ENCODE measurements at regions not wholly inside any gene's neighbourhood (a gene's known extent, or its start where the extent isn't known, plus 50 kb on each side); places are given as distances from the start of the nearest gene placed in this dataset.
"Not testable (repeated sequence)": the region's sequence is repeated elsewhere in the genome, so short reads cannot be mapped to it uniquely, and the experiment has no call there.

DNA sequence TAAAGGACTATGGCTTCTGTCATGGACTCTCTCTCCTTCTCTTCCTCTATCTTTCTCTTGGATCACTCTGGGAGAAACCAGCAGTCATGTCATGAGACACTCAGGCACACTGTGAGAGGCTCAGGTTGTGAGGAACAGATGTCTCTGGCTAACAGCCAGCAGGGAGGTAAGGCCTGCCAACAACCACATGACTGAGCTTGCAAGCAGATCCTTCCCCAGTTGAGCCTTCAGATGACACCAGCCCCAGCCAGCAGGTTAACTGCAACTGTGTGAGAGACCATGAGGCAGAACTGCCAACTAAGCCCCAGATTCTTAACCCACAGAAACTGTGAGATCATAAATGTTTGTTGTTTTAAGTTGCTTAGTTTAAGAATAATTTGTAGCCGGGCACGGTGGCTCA is 90.6 kb downstream of the VCPKMT start:
- peaks cover 0 to 26% (median 7%) of the 10 kb centered on the region in 3 donors for H3K4me1 ChIP-seq
- H3K36me3 ChIP-seq = no peaks in the 10 kb centered on the region
- no peak for DNase-seq
- no peak overlapping the region for H3K4me3 ChIP-seq
- H3K9me3 ChIP-seq = peaks cover 0 to 13% (median 8%) of the 10 kb centered on the region in 3 donors
- TF ChIP-seq, protein P1, sequence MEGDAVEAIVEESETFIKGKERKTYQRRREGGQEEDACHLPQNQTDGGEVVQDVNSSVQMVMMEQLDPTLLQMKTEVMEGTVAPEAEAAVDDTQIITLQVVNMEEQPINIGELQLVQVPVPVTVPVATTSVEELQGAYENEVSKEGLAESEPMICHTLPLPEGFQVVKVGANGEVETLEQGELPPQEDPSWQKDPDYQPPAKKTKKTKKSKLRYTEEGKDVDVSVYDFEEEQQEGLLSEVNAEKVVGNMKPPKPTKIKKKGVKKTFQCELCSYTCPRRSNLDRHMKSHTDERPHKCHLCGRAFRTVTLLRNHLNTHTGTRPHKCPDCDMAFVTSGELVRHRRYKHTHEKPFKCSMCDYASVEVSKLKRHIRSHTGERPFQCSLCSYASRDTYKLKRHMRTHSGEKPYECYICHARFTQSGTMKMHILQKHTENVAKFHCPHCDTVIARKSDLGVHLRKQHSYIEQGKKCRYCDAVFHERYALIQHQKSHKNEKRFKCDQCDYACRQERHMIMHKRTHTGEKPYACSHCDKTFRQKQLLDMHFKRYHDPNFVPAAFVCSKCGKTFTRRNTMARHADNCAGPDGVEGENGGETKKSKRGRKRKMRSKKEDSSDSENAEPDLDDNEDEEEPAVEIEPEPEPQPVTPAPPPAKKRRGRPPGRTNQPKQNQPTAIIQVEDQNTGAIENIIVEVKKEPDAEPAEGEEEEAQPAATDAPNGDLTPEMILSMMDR (IDR thresholded peaks at IDR 0.05) = no peak
- no peak for TF ChIP-seq POLR2A (IDR thresholded peaks at IDR 0.05)
- no peak overlapping the region for H3K27ac ChIP-seq
- WGBS, 2 donors = 80 to 83% methylated on average over 2 of the region's 2 CpGs
- intact Hi-C loops (cut with DNase I) = no loop called here
- no peaks in the 10 kb centered on the region for H3K27me3 ChIP-seq

DNA sequence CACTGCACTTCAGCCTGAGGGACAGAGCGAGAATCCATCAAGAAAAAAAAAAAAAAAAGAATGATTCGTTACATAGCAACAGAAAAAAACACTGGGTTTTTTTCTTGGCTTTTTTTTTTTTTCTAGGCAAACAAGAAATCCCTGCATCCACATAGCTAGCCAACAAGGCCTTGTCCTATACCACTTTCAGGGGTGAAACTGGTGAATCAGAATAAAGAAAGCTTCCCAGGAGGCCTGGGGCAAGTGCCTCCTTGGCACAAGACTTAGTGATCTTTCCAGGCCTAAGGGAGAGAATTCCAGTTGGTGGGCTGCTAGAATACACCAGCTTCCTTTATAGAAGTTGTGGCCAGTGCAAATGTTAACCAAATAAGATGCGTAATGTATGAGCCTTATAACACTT is 90.0 kb downstream of the VCPKMT start:
- TF ChIP-seq, protein P1 (IDR thresholded peaks at IDR 0.05) = no peak
- TF ChIP-seq POLR2A (IDR thresholded peaks at IDR 0.05) = no peak
- 73 to 92% methylated on average over 3 of the region's 3 CpGs for WGBS, 2 donors
- Histone ChIP-seq H3K36me3 (no peaks in the 10 kb centered on the region), H3K4me1 (peaks cover 0 to 26% (median 7%) of the 10 kb centered on the region in 3 donors), H3K9me3 (peaks cover 0 to 13% (median 8%) of the 10 kb centered on the region in 3 donors), H3K27ac (no peak overlapping the region), H3K27me3 (no peaks in the 10 kb centered on the region), H3K4me3 (no peak overlapping the region)
- intact Hi-C loops (cut with DNase I) = no loop called here
- DNase-seq = no peak

DNA sequence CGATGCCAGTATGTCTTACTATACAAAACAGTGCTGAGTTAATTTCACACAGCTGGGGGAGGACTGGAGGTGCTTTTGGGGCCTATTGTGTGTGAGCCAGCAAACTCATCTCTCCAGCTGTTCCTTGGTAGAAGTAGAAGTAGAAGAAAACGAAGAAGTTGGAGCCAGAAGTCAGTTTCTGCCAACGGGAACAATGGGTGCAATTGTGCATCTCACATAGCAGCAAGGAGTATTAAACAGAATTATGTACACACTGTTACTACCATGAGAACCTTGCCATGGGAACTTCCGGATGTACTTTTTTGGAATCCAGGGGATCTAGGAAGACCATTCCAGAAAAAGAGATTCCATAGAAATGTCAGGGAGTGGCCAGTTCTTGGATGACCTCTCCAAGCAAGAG is 88.6 kb downstream of the VCPKMT start:
- intact Hi-C loops (cut with DNase I) = no loop called here
- peaks cover 0 to 25% (median 7%) of the 10 kb centered on the region in 3 donors for H3K4me1 ChIP-seq
- H3K36me3 ChIP-seq = no peaks in the 10 kb centered on the region
- H3K4me3 ChIP-seq = no peak overlapping the region
- peaks cover 0 to 13% (median 8%) of the 10 kb centered on the region in 3 donors for H3K9me3 ChIP-seq
- WGBS, 2 donors = 57 to 62% methylated on average over 4 of the region's 4 CpGs
- no peak for TF ChIP-seq POLR2A (IDR thresholded peaks at IDR 0.05)
- TF ChIP-seq, protein P1 (IDR thresholded peaks at IDR 0.05) = no peak
- H3K27me3 ChIP-seq = no peaks in the 10 kb centered on the region
- DNase-seq = no peak
- peak overlapping the region in 1 of 4 donors; percentile 17 for H3K27ac ChIP-seq

DNA sequence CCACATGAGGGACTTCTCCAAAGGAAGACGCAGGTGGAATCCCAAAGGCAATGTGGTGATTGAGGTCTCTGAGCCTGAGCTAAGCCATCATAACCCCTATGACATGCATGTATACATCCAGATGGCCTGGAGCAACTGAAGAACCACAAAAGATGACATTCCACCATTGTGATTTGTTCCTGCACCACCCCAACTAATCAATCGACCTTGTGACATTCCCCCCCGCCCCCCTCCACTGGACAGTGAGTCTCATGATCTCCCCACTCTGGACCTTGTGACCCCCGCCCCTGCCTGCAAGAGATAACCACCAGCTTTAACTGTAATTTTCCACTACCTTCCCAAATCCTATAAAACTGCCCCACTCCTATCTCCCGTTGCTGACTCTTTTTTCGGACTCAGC is 87.9 kb downstream of the VCPKMT start:
- 68 to 74% methylated on average over 6 of the region's 6 CpGs for WGBS, 2 donors
- TF ChIP-seq POLR2A (IDR thresholded peaks at IDR 0.05) = no peak
- TF ChIP-seq, protein P1 (IDR thresholded peaks at IDR 0.05) = no peak
- Histone ChIP-seq H3K27me3 (no peaks in the 10 kb centered on the region), H3K36me3 (no peaks in the 10 kb centered on the region), H3K9me3 (peaks cover 0 to 13% (median 8%) of the 10 kb centered on the region in 3 donors), H3K27ac (no peak overlapping the region), H3K4me3 (no peak overlapping the region), H3K4me1 (peaks cover 0 to 25% (median 7%) of the 10 kb centered on the region in 3 donors)
- DNase-seq = no peak
- intact Hi-C loops (cut with DNase I) = no loop called here

DNA sequence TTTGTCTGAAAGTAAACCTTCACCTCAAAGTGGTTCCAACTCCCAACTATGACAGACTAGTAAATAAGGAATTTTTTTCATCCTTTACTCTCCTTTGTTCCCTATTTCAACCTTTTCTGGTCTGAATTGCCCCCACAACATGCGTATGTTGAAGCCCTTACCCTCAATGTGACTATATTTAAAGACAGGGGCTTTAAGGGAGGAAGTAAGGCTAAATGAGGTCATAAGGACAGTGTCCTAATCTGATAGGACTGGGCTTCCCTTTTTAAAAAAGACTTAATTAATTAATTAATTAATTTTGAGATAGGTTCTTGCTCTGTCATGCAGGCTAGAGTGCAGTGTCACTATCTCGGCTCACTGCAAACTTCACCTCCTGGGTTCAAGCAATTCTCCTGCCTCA is 86.3 kb downstream of the VCPKMT start:
- Histone ChIP-seq H3K27ac (no peak overlapping the region), H3K27me3 (no peaks in the 10 kb centered on the region), H3K36me3 (no peaks in the 10 kb centered on the region), H3K4me1 (peaks cover 0 to 26% (median 3%) of the 10 kb centered on the region in 3 donors), H3K9me3 (peaks cover 0 to 13% (median 8%) of the 10 kb centered on the region in 3 donors), H3K4me3 (no peak overlapping the region)
- TF ChIP-seq, protein P1 (IDR thresholded peaks at IDR 0.05) = no peak
- 95 to 97% methylated on average over 2 of the region's 2 CpGs for WGBS, 2 donors
- DNase-seq = no peak
- intact Hi-C loops (cut with DNase I) = no loop called here

DNA sequence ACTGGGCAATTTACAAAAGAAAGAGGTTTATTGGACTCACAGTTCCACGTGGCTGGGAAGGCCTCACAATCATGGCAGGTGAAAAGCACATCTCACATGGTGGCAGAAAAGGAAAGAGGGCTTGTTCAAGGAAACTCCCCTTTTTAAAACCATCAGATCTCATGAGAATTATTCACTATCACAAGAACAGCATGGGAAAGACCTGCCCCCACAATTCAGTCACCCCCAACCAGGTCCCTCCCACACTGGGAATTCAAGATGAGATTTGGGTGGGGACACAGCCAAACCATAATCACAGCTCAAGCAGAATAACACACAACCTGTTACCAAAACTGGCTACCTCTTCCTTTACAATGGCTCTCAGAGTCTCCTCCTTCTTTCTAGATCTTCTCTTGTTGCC is 85.5 kb downstream of the VCPKMT start:
- H3K27ac ChIP-seq; intact Hi-C loops (cut with DNase I); H3K36me3 ChIP-seq; H3K4me3 ChIP-seq; DNase-seq; H3K9me3 ChIP-seq; H3K27me3 ChIP-seq: not testable (repeated sequence)
- WGBS, 2 donors = 100% methylated on average over 1 of the region's 1 CpG; no CpG with 5 or more reads in 1 of the 2 donors
- H3K4me1 ChIP-seq = peaks cover 4 to 35% (median 7%) of the 10 kb centered on the region in 3 donors

Data from esophagus squamous epithelium (tissue), 5 donors.